ENCODE measurements at regions not wholly inside any gene's neighbourhood (a gene's known extent, or its start where the extent isn't known, plus 50 kb on each side); places are given as distances from the start of the nearest gene placed in this dataset.
"Not testable (repeated sequence)": the region's sequence is repeated elsewhere in the genome, so short reads cannot be mapped to it uniquely, and the experiment has no call there.

GRCh38 chr10:15960277-15960676 is 100.0 kb upstream of the MINDY3 start:
- Mint-ChIP-seq H3K9me3 (ENCODE audit: low read depth, unreplicated experiment) (peaks cover 2% of the 10 kb centered on the region), H3K27me3 (ENCODE audit: unreplicated experiment) (no peaks in the 10 kb centered on the region), H3K27ac (ENCODE audit: unreplicated experiment) (no peak overlapping the region), H3K4me3 (ENCODE audit: low read depth, unreplicated experiment) (no peak overlapping the region), H3K4me1 (ENCODE audit: low read depth, unreplicated experiment) (no peaks in the 10 kb centered on the region), H3K36me3 (ENCODE audit: insufficient read depth, unreplicated experiment) (no peaks in the 10 kb centered on the region)
- no peak for DNase-seq
- no peak for TF ChIP-seq CTCF (IDR thresholded peaks at IDR 0.05; ENCODE audit: unreplicated experiment)
- CTCF ChIA-PET = no interaction called here
- BruUV-seq (replicated peaks) = no TSS peak
- intact Hi-C loops (cut with micrococcal nuclease; ENCODE audit: unreplicated experiment) = no loop called here

- H3K4me1 Mint-ChIP-seq (ENCODE audit: low read depth, unreplicated experiment); H3K9me3 Mint-ChIP-seq (ENCODE audit: low read depth, unreplicated experiment); CTCF ChIA-PET; H3K4me3 Mint-ChIP-seq (ENCODE audit: low read depth, unreplicated experiment); BruUV-seq (replicated peaks); H3K27ac Mint-ChIP-seq (ENCODE audit: unreplicated experiment); H3K36me3 Mint-ChIP-seq (ENCODE audit: insufficient read depth, unreplicated experiment); DNase-seq: not testable (repeated sequence)
- intact Hi-C loops (cut with micrococcal nuclease; ENCODE audit: unreplicated experiment) = loop anchor here (10.0 kb wide), 1 partner anchor 738 kb away; no protein-coding TSS in a partner anchor
- H3K27me3 Mint-ChIP-seq (ENCODE audit: unreplicated experiment) = peaks cover 10% of the 10 kb centered on the region
Measured at GRCh38 chr10:15972736-15973135, 112.4 kb upstream of the MINDY3 start.

GRCh38 chr10:15985690-15986089 is 125.4 kb upstream of the MINDY3 start:
- CTCF ChIA-PET = no interaction called here
- no peaks in the 10 kb centered on the region for H3K4me1 Mint-ChIP-seq (ENCODE audit: low read depth, unreplicated experiment)
- BruUV-seq (replicated peaks) = no TSS peak
- no peaks in the 10 kb centered on the region for H3K36me3 Mint-ChIP-seq (ENCODE audit: insufficient read depth, unreplicated experiment)
- H3K9me3 Mint-ChIP-seq (ENCODE audit: low read depth, unreplicated experiment) = peaks cover 9% of the 10 kb centered on the region
- H3K27me3 Mint-ChIP-seq (ENCODE audit: unreplicated experiment) = no peaks in the 10 kb centered on the region
- intact Hi-C loops (cut with micrococcal nuclease; ENCODE audit: unreplicated experiment) = no loop called here
- no peak overlapping the region for H3K27ac Mint-ChIP-seq (ENCODE audit: unreplicated experiment)
- no peak for TF ChIP-seq CTCF (IDR thresholded peaks at IDR 0.05; ENCODE audit: unreplicated experiment)
- H3K4me3 Mint-ChIP-seq (ENCODE audit: low read depth, unreplicated experiment) = no peak overlapping the region
- no peak for DNase-seq

GRCh38 chr10:15990535-15991129 is 130.3 kb upstream of the MINDY3 start:
- Mint-ChIP-seq H3K36me3 (ENCODE audit: insufficient read depth, unreplicated experiment) (no peaks in the 10 kb centered on the region), H3K9me3 (ENCODE audit: low read depth, unreplicated experiment) (peaks cover 24% of the 10 kb centered on the region), H3K27ac (ENCODE audit: unreplicated experiment) (no peak overlapping the region), H3K4me3 (ENCODE audit: low read depth, unreplicated experiment) (no peak overlapping the region), H3K27me3 (ENCODE audit: unreplicated experiment) (no peaks in the 10 kb centered on the region), H3K4me1 (ENCODE audit: low read depth, unreplicated experiment) (no peaks in the 10 kb centered on the region)
- CTCF ChIA-PET = no interaction called here
- no peak for DNase-seq
- BruUV-seq (replicated peaks) = no TSS peak
- TF ChIP-seq CTCF (IDR thresholded peaks at IDR 0.05; ENCODE audit: unreplicated experiment) = no peak
- intact Hi-C loops (cut with micrococcal nuclease; ENCODE audit: unreplicated experiment) = no loop called here

- no peaks in the 10 kb centered on the region for H3K27me3 Mint-ChIP-seq (ENCODE audit: unreplicated experiment)
- intact Hi-C loops (cut with micrococcal nuclease; ENCODE audit: unreplicated experiment) = no loop called here
- no peak overlapping the region for H3K27ac Mint-ChIP-seq (ENCODE audit: unreplicated experiment)
- no peak for DNase-seq
- no peaks in the 10 kb centered on the region for H3K36me3 Mint-ChIP-seq (ENCODE audit: insufficient read depth, unreplicated experiment)
- CTCF ChIA-PET = no interaction called here
- no peak overlapping the region for H3K4me3 Mint-ChIP-seq (ENCODE audit: low read depth, unreplicated experiment)
- no peaks in the 10 kb centered on the region for H3K9me3 Mint-ChIP-seq (ENCODE audit: low read depth, unreplicated experiment)
- no peaks in the 10 kb centered on the region for H3K4me1 Mint-ChIP-seq (ENCODE audit: low read depth, unreplicated experiment)
- BruUV-seq (replicated peaks) = no TSS peak
- no peak for TF ChIP-seq CTCF (IDR thresholded peaks at IDR 0.05; ENCODE audit: unreplicated experiment)
Measured at GRCh38 chr10:15997313-15997712, 137.0 kb upstream of the MINDY3 start.
